22Rv1 (cell line): ENCODE measurements at regions not wholly inside any gene's neighbourhood (a gene's known extent, or its start where the extent isn't known, plus 50 kb on each side); places are given as distances from the start of the nearest gene placed in this dataset.

Source experiments
- H3K27ac ChIP-seq: fragments of 450-650 bp; 2 replicates; pipeline ENCODE4 v1.5.1; 2017
- CTCF ChIP-seq: fragments of 450-650 bp; IDR thresholded peaks from 2 replicates; pipeline ENCODE4 v1.5.1; 2017; ENCODE audit warnings: mild to moderate bottlenecking
- ZFX ChIP-seq: fragments of 450-650 bp; IDR thresholded peaks from 2 replicates; pipeline ENCODE4 v1.6.1; 2017; ENCODE audit warnings: antibody characterized with exemption, borderline replicate concordance

- no peak for TF ChIP-seq ZFX
- TF ChIP-seq CTCF, result no peak
- H3K27ac ChIP-seq, result no peak overlapping the region
Measured at GRCh38 chr9:25904701-25905100, 226.5 kb upstream of the TUSC1 start.

GRCh38 chr9:25891527-25891926 lies 213.3 kb upstream of the TUSC1 start:
- H3K27ac ChIP-seq, result no peak overlapping the region
- TF ChIP-seq CTCF, result no peak
- no peak for TF ChIP-seq ZFX

- TF ChIP-seq CTCF (no peak), ZFX (no peak)
Measured at GRCh38 chr9:25889661-25890060, 211.4 kb upstream of the TUSC1 start.

GRCh38 chr9:25876248-25876647 lies 198.0 kb upstream of the TUSC1 start:
- H3K27ac ChIP-seq, result no peak overlapping the region
- TF ChIP-seq ZFX, result no peak
- no peak for TF ChIP-seq CTCF

More at GRCh38 chr9:25889661-25890060, 211.4 kb upstream of the TUSC1 start:
- no peak overlapping the region for H3K27ac ChIP-seq

- no peak for TF ChIP-seq CTCF
- no peak for TF ChIP-seq ZFX
- no peak overlapping the region for H3K27ac ChIP-seq
Measured at GRCh38 chr9:25864509-25864908, 186.3 kb upstream of the TUSC1 start.

GRCh38 chr9:25861421-25861820 lies 183.2 kb upstream of the TUSC1 start:
- TF ChIP-seq CTCF, result no peak
- TF ChIP-seq ZFX, result no peak
- H3K27ac ChIP-seq, result no peak overlapping the region

- TF ChIP-seq ZFX, result no peak
- TF ChIP-seq CTCF, result no peak
- no peak overlapping the region for H3K27ac ChIP-seq
Measured at GRCh38 chr9:25857147-25857546, 178.9 kb upstream of the TUSC1 start.
